Mesendoderm (in vitro differentiated cells): ENCODE measurements at regions not wholly inside any gene's neighbourhood (a gene's known extent, or its start where the extent isn't known, plus 50 kb on each side); places are given as distances from the start of the nearest gene placed in this dataset.
"Not testable (repeated sequence)": the region's sequence is repeated elsewhere in the genome, so short reads cannot be mapped to it uniquely, and the experiment has no call there.

Experiments
- DNase-seq: peaks from one replicate; pipeline ENCODE4 v3.0.0; 2013
- H2AK5ac ChIP-seq: 2 replicates; pipeline ENCODE4 v1.6.1; 2013; ENCODE audit warnings: low read length, inconsistent platforms
- H2BK120ac ChIP-seq: 2 replicates; pipeline ENCODE4 v1.6.1; 2013; ENCODE audit warnings: low read depth, mild to moderate bottlenecking, low read length, moderate library complexity, mixed read lengths
- H2BK15ac ChIP-seq: replicated peaks from 2 replicates; pipeline ENCODE4 v1.6.1; 2013; ENCODE audit warnings: low read depth, mild to moderate bottlenecking, moderate library complexity
- H2BK5ac ChIP-seq: 2 replicates; pipeline ENCODE4 v1.6.1; 2013; ENCODE audit warnings: low read length, inconsistent platforms
- H3K18ac ChIP-seq: 2 replicates; pipeline ENCODE4 v1.6.1; 2013; ENCODE audit warnings: mild to moderate bottlenecking, low read length, mixed read lengths
- H3K23ac ChIP-seq: one replicate; pipeline ENCODE4 v1.6.1; 2013; ENCODE audit warnings: low read length
- H3K27ac ChIP-seq: 2 replicates; pipeline ENCODE4 v1.5.1; 2013; ENCODE audit warnings: low read depth, mild to moderate bottlenecking, inconsistent platforms, low read length, moderate library complexity
- H3K27me3 ChIP-seq: 2 replicates; pipeline ENCODE4 v1.6.1; 2013; ENCODE audit warnings: low read length, control low read depth, mild to moderate bottlenecking, inconsistent platforms; ENCODE audit not compliant: insufficient read depth, poor library complexity
- H3K36me3 ChIP-seq: 2 replicates; pipeline ENCODE4 v1.6.1; 2013; ENCODE audit warnings: low read length, inconsistent platforms; ENCODE audit not compliant: control insufficient read depth, insufficient read depth
- H3K4ac ChIP-seq: one replicate; pipeline ENCODE4 v1.6.1; 2013; ENCODE audit warnings: low read depth, mild to moderate bottlenecking, low read length, moderate library complexity
- H3K4me1 ChIP-seq: 2 replicates; pipeline ENCODE4 v1.6.1; 2013; ENCODE audit warnings: low read depth, low read length, inconsistent platforms; ENCODE audit not compliant: control insufficient read depth
- H3K4me2 ChIP-seq: 2 replicates; pipeline ENCODE4 v1.6.1; 2013; ENCODE audit warnings: low read length
- H3K4me3 ChIP-seq: 2 replicates; pipeline ENCODE4 v1.5.1; 2013; ENCODE audit warnings: mild to moderate bottlenecking, low read length
- H3K56ac ChIP-seq: one replicate; pipeline ENCODE4 v1.6.1; 2013; ENCODE audit warnings: low read length
- H3K79me1 ChIP-seq: 2 replicates; pipeline ENCODE4 v1.6.1; 2013; ENCODE audit warnings: low read length, inconsistent platforms
- H3K79me2 ChIP-seq: 2 replicates; pipeline ENCODE4 v1.6.1; 2013; ENCODE audit warnings: mild to moderate bottlenecking, low read length; ENCODE audit not compliant: control insufficient read depth, insufficient read depth
- H3K9ac ChIP-seq: 2 replicates; pipeline ENCODE4 v1.6.1; 2013; ENCODE audit warnings: low read length, inconsistent platforms
- H4K5ac ChIP-seq: one replicate; pipeline ENCODE4 v1.6.1; 2013; ENCODE audit warnings: low read length
- H4K8ac ChIP-seq: one replicate; pipeline ENCODE4 v1.6.1; 2013; ENCODE audit warnings: low read depth, mild to moderate bottlenecking, control low read depth, low read length, moderate library complexity
- WGBS: extraction: QIAGEN DNeasy Blood & Tissue Kit; methylation state at CpG from one replicate; pipeline ENCODE4 v1.1.7; 2013; ENCODE audit warnings: low lambda C conversion rate, missing lambda C conversion rate; ENCODE audit not compliant: insufficient coverage; ENCODE audit errors: extremely low coverage; 5-methylcytosine and 5-hydroxymethylcytosine counted together

- Histone ChIP-seq H3K79me1 (no peaks in the 10 kb centered on the region), H3K23ac (no peak overlapping the region), H2BK15ac (no peak overlapping the region), H3K4me1 (no peaks in the 10 kb centered on the region), H4K5ac (no peak overlapping the region), H3K4me3 (no peak overlapping the region), H3K27me3 (no peaks in the 10 kb centered on the region), H4K8ac (no peak overlapping the region), H3K27ac (no peak overlapping the region), H3K4ac (no peak overlapping the region), H2AK5ac (no peak overlapping the region), H3K4me2 (no peak overlapping the region), H3K79me2 (no peaks in the 10 kb centered on the region), H3K18ac (no peak overlapping the region), H3K56ac (no peak overlapping the region), H3K36me3 (no peaks in the 10 kb centered on the region), H2BK5ac (no peak overlapping the region), H3K9ac (no peak overlapping the region), H2BK120ac (no peak overlapping the region)
- no CpG with 5 or more reads among the region's 22 CpGs for WGBS
- no peak for DNase-seq
Measured at GRCh38 chr16:86229866-86230656, 280.3 kb upstream of the FOXF1 start.

- Histone ChIP-seq H3K23ac (no peak overlapping the region), H3K79me2 (no peaks in the 10 kb centered on the region), H3K79me1 (no peaks in the 10 kb centered on the region), H2AK5ac (no peak overlapping the region), H3K18ac (no peak overlapping the region), H2BK5ac (no peak overlapping the region), H3K36me3 (no peaks in the 10 kb centered on the region), H3K4me1 (no peaks in the 10 kb centered on the region), H3K4me2 (no peak overlapping the region), H4K5ac (no peak overlapping the region), H3K4me3 (no peak overlapping the region), H3K4ac (no peak overlapping the region), H3K9ac (no peak overlapping the region), H3K27ac (no peak overlapping the region), H3K27me3 (no peaks in the 10 kb centered on the region), H4K8ac (no peak overlapping the region), H2BK120ac (no peak overlapping the region), H2BK15ac (no peak overlapping the region), H3K56ac (no peak overlapping the region)
- no peak for DNase-seq
- no CpG with 5 or more reads among the region's 11 CpGs for WGBS
Measured at GRCh38 chr16:86231321-86231995, 278.9 kb upstream of the FOXF1 start.

- Histone ChIP-seq H3K36me3 (no peaks in the 10 kb centered on the region), H2BK5ac (no peak overlapping the region), H3K27ac (no peak overlapping the region), H3K18ac (no peak overlapping the region), H2BK15ac (no peak overlapping the region), H3K4ac (no peak overlapping the region), H3K9ac (no peak overlapping the region), H2BK120ac (no peak overlapping the region), H3K56ac (no peak overlapping the region), H3K23ac (no peak overlapping the region), H3K79me2 (no peaks in the 10 kb centered on the region), H3K27me3 (no peaks in the 10 kb centered on the region), H3K79me1 (no peaks in the 10 kb centered on the region), H3K4me3 (no peak overlapping the region), H3K4me1 (no peaks in the 10 kb centered on the region), H4K5ac (no peak overlapping the region), H2AK5ac (no peak overlapping the region), H3K4me2 (no peak overlapping the region), H4K8ac (no peak overlapping the region)
- WGBS = no CpG with 5 or more reads among the region's 9 CpGs
- no peak for DNase-seq
Measured at GRCh38 chr16:86231996-86232350, 278.4 kb upstream of the FOXF1 start.

- Histone ChIP-seq H3K23ac (no peak overlapping the region), H2BK120ac (no peak overlapping the region), H3K56ac (no peak overlapping the region), H2BK5ac (no peak overlapping the region), H3K27me3 (no peaks in the 10 kb centered on the region), H3K4me3 (no peak overlapping the region), H2AK5ac (no peak overlapping the region), H3K9ac (no peak overlapping the region), H3K4me1 (no peaks in the 10 kb centered on the region), H3K79me1 (no peaks in the 10 kb centered on the region), H3K36me3 (no peaks in the 10 kb centered on the region), H3K4ac (no peak overlapping the region), H3K4me2 (no peak overlapping the region), H3K18ac (no peak overlapping the region), H4K5ac (no peak overlapping the region), H4K8ac (no peak overlapping the region), H2BK15ac (no peak overlapping the region), H3K79me2 (no peaks in the 10 kb centered on the region), H3K27ac (no peak overlapping the region)
- WGBS = no CpG with 5 or more reads among the region's 9 CpGs
- DNase-seq = no peak
Measured at GRCh38 chr16:86232496-86232895, 277.8 kb upstream of the FOXF1 start.

DNA sequence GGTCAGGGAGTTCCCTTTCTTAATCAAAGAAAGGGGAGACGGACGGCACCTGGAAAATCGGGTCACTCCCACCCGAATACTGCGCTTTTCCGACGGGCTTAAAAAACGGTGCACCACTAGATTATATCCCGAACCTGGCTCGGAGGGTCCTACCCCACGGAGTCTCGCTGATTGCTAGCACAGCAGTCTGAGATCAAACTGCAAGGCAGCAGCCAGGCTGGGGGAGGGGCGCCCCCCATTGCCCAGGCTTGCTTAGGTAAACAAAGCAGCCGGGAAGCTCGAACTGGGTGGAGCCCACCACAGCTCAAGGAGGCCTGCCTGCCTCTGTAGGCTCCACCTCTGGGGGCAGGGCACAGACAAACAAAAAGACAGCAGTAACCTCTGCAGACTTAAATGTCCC is 276.8 kb upstream of the FOXF1 start:
- H3K23ac ChIP-seq, H2BK15ac ChIP-seq, H3K79me2 ChIP-seq, DNase-seq, H3K27me3 ChIP-seq, H2AK5ac ChIP-seq, H4K5ac ChIP-seq, H3K27ac ChIP-seq, H3K79me1 ChIP-seq, H3K4me2 ChIP-seq, H2BK120ac ChIP-seq, H3K18ac ChIP-seq, H3K4ac ChIP-seq, H4K8ac ChIP-seq, H3K56ac ChIP-seq, H3K9ac ChIP-seq, H3K4me1 ChIP-seq, H3K36me3 ChIP-seq, H2BK5ac ChIP-seq, H3K4me3 ChIP-seq: not testable (repeated sequence)
- no CpG with 5 or more reads among the region's 15 CpGs for WGBS
